HepG2 (cell line): ENCODE measurements at regions not wholly inside any gene's neighbourhood (a gene's known extent, or its start where the extent isn't known, plus 50 kb on each side); places are given as distances from the start of the nearest gene placed in this dataset.

Experiments
- ATAC-seq: fragments of 200-7000 bp; cut with Tn5 transposase; 3 replicates; pipeline ENCODE4 v1.9.1; 2020; ENCODE audit warnings: mild to moderate bottlenecking, moderate library complexity
- BruUV-seq: library from RNA; stranded (reverse); fragments of 400-500 nt; replicated peaks from 2 replicates; lab custom pipeline; 2021; lab: Mats Ljungman, UMichigan
- CTCF ChIA-PET: fragments of 300-600 bp; formaldehyde crosslinking; extraction: SDS; loops from one replicate; lab custom pipeline; 2021; ENCODE audit warnings: low total read pairs, inconsistent platforms, low intra/inter-chr PET ratio; lab: Yijun Ruan, JAX
- POLR2A ChIA-PET: fragments of 350-600 bp; sonication (Branson Sonifier 250); formaldehyde crosslinking; loops from one replicate; lab custom pipeline; 2020; ENCODE audit warnings: antibody characterized with exemption, inconsistent platforms; lab: Yijun Ruan, JAX
- DNase-seq: peaks from one replicate; pipeline ENCODE4 v3.0.0-alpha.2; 2015; ENCODE audit warnings: low spot score
- FAIRE-seq: peaks from 3 replicates; lab custom pipeline; 2011; peaks lifted over from hg19 to GRCh38; lab: Jason Lieb, UNC
- H2AFZ ChIP-seq: one replicate; pipeline ENCODE4 v1.6.1; 2011; ENCODE audit warnings: low read length, inconsistent platforms
- H3K27ac ChIP-seq: fragments of 300-600 bp; 3 replicates; pipeline ENCODE4 v1.8.0; 2011; ENCODE audit warnings: mixed run types, mild to moderate bottlenecking, mixed read lengths, low read length, inconsistent platforms; ENCODE audit not compliant: insufficient read depth; ENCODE audit errors: extremely low read length
- H3K27me3 ChIP-seq, 2 experiments: fragments of 200-600 bp in 1 of 2; 2 replicates in 1 of 2; 3 replicates in 1 of 2; pipeline versions ENCODE4 v1.6.0 to v1.8.0; 2011; ENCODE audit warnings: low read length in 2 of 2, mild to moderate bottlenecking in 2 of 2, moderate library complexity in 2 of 2, inconsistent platforms in 1 of 2; ENCODE audit not compliant: insufficient read depth in 2 of 2, control insufficient read depth in 1 of 2
- H3K36me3 ChIP-seq, 2 experiments: fragments of 200-600 bp in 1 of 2; replicated peaks in 1 of 2; 2 replicates in 1 of 2; 3 replicates in 1 of 2; pipeline versions ENCODE4 v1.5.1 to v1.8.0; 2011; ENCODE audit warnings: low read length in 2 of 2, inconsistent platforms in 1 of 2; ENCODE audit not compliant: insufficient read depth in 2 of 2, control insufficient read depth in 1 of 2
- H3K4me1 ChIP-seq: 2 replicates; pipeline ENCODE4 v1.5.1; 2012; ENCODE audit warnings: low read length, inconsistent platforms; ENCODE audit not compliant: insufficient read depth
- H3K4me2 ChIP-seq: 2 replicates; pipeline ENCODE4 v1.6.0; 2011; ENCODE audit warnings: low read depth, low read length, inconsistent platforms
- H3K4me3 ChIP-seq, 3 experiments: fragments of 200-600 bp in 1 of 3; sonication (generic), shearing (Covaris generic) in 1 of 3; replicated peaks in 1 of 3; 2 replicates each; pipeline ENCODE4 v1.5.1; 2011 to 2016; ENCODE audit warnings: low read length in 3 of 3, inconsistent platforms in 2 of 3, low read depth in 2 of 3, mild to moderate bottlenecking in 2 of 3, control low read depth in 1 of 3, mixed read lengths in 1 of 3; ENCODE audit not compliant: insufficient read depth in 1 of 3
- H3K79me2 ChIP-seq: one replicate; pipeline ENCODE4 v1.6.1; 2011; ENCODE audit warnings: low read length, inconsistent platforms; ENCODE audit not compliant: insufficient read depth
- H3K9ac ChIP-seq: 2 replicates; pipeline ENCODE4 v1.6.0; 2011; ENCODE audit warnings: mild to moderate bottlenecking, low read depth, low read length, inconsistent platforms; ENCODE audit not compliant: insufficient read depth
- H3K9me3 ChIP-seq: 2 replicates; pipeline ENCODE4 v1.5.1; 2012; ENCODE audit warnings: mild to moderate bottlenecking, low read length
- H4K20me1 ChIP-seq: 2 replicates; pipeline ENCODE4 v1.6.0; 2011; ENCODE audit warnings: inconsistent platforms, mild to moderate bottlenecking, low read length, moderate library complexity; ENCODE audit not compliant: insufficient read depth
- FLYWCH1 ChIP-seq: sonication (generic); formaldehyde crosslinking; IDR thresholded peaks from 2 replicates; pipeline ENCODE4 v1.8.1; 2023; ENCODE audit warnings: mild to moderate bottlenecking, missing genetic modification reagents
- FOXC1 ChIP-seq: sonication (generic); formaldehyde crosslinking; IDR thresholded peaks from 2 replicates; pipeline ENCODE4 v1.8.0; 2022; ENCODE audit warnings: mild to moderate bottlenecking, missing genetic modification reagents, borderline replicate concordance
- HNRNPUL1 ChIP-seq: fragments of 200-400 bp; formaldehyde crosslinking; IDR thresholded peaks from 2 replicates; pipeline ENCODE4 v1.6.1; 2017; ENCODE audit warnings: low read depth, mild to moderate bottlenecking, low read length, moderate library complexity
- JUN ChIP-seq: sonication (generic); formaldehyde crosslinking; IDR thresholded peaks from 2 replicates; pipeline ENCODE4 v1.4.0; 2020; ENCODE audit warnings: mild to moderate bottlenecking, missing genetic modification reagents
- MAF1 ChIP-seq: sonication (generic); formaldehyde crosslinking; IDR thresholded peaks from 2 replicates; pipeline ENCODE4 v1.5.0; 2020; ENCODE audit warnings: missing genetic modification reagents, borderline replicate concordance
- MEIS2 ChIP-seq: sonication (generic); formaldehyde crosslinking; IDR thresholded peaks from 2 replicates; pipeline ENCODE4 v1.9.0; 2021; ENCODE audit warnings: mild to moderate bottlenecking, missing genetic modification reagents
- NFE2L1 ChIP-seq: sonication (generic); formaldehyde crosslinking; IDR thresholded peaks from 2 replicates; pipeline ENCODE4 v1.4.0; 2020; ENCODE audit warnings: missing genetic modification reagents, mild to moderate bottlenecking, borderline replicate concordance
- PAF1 ChIP-seq: IDR thresholded peaks from 2 replicates; pipeline ENCODE4 v1.6.1; 2016; ENCODE audit warnings: missing genetic modification reagents, missing compliant biosample characterization
- SRSF9 ChIP-seq: fragments of 200-400 bp; formaldehyde crosslinking; IDR thresholded peaks from 2 replicates; pipeline ENCODE4 v1.6.1; 2018; ENCODE audit warnings: borderline replicate concordance, mild to moderate bottlenecking, low read depth, low read length; ENCODE audit not compliant: insufficient read depth, poor library complexity, severe bottlenecking
- SYNCRIP ChIP-seq: fragments of 200-400 bp; formaldehyde crosslinking; IDR thresholded peaks from 2 replicates; pipeline ENCODE4 v1.6.1; 2018; ENCODE audit warnings: mild to moderate bottlenecking, low read depth, low read length; ENCODE audit not compliant: insufficient read depth
- ZKSCAN8 ChIP-seq: IDR thresholded peaks from 2 replicates; pipeline ENCODE4 v1.6.1; 2016; ENCODE audit warnings: borderline replicate concordance, missing genetic modification reagents, missing compliant biosample characterization
- ZNF234 ChIP-seq: sonication (generic); formaldehyde crosslinking; conservative IDR thresholded peaks from 2 replicates; pipeline ENCODE4 v1.5.1; 2020; ENCODE audit warnings: mild to moderate bottlenecking, missing genetic modification reagents
- ZNF331 ChIP-seq: sonication (generic); formaldehyde crosslinking; IDR thresholded peaks from 2 replicates; pipeline ENCODE4 v1.4.0; 2020; ENCODE audit warnings: missing genetic modification reagents
- ZNF713 ChIP-seq: sonication (generic); formaldehyde crosslinking; IDR thresholded peaks from 2 replicates; pipeline ENCODE4 v1.4.0; 2020; ENCODE audit warnings: mild to moderate bottlenecking, missing genetic modification reagents
- ZNF839 ChIP-seq: sonication (generic); formaldehyde crosslinking; IDR thresholded peaks from 2 replicates; pipeline ENCODE4 v1.4.0; 2020; ENCODE audit warnings: missing genetic modification reagents, mild to moderate bottlenecking, borderline replicate concordance
- WGBS: methylation state at CpG from one replicate; pipeline ENCODE4 v1.1.6; 2017; ENCODE audit warnings: low lambda C conversion rate; 5-methylcytosine and 5-hydroxymethylcytosine counted together
- in situ Hi-C: cut with HindIII; loops from 2 replicates; pipeline ENCODE4 v1.10.0; 2017; ENCODE audit warnings: low pct_unique_long_range_greater_than_20kb; ENCODE audit not compliant: extremely low pct_ligation_motif_present
- intact Hi-C: fragments of 100-400 bp; cut with micrococcal nuclease; formaldehyde crosslinking; loops from one replicate; pipeline ENCODE4 v1.10.0; 2022; ENCODE audit not compliant: unreplicated experiment
- TF ChIP-seq, protein P1 (sequence below): sonication (generic); formaldehyde crosslinking; IDR thresholded peaks from 2 replicates; pipeline ENCODE4 v1.5.1; 2020; ENCODE audit warnings: missing genetic modification reagents, mild to moderate bottlenecking, borderline replicate concordance
- TF ChIP-seq, protein P2 (sequence below): sonication (generic); formaldehyde crosslinking; IDR thresholded peaks from 2 replicates; pipeline ENCODE4 v1.5.0; 2020; ENCODE audit warnings: missing genetic modification reagents
- TF ChIP-seq, protein P3 (sequence below): sonication (generic); formaldehyde crosslinking; IDR thresholded peaks from 2 replicates; pipeline ENCODE4 v1.4.0; 2020; ENCODE audit warnings: missing genetic modification reagents, borderline replicate concordance
- TF ChIP-seq, protein P4 (sequence below): IDR thresholded peaks from 2 replicates; pipeline ENCODE4 v1.6.1; 2016; ENCODE audit warnings: mild to moderate bottlenecking

DNA sequence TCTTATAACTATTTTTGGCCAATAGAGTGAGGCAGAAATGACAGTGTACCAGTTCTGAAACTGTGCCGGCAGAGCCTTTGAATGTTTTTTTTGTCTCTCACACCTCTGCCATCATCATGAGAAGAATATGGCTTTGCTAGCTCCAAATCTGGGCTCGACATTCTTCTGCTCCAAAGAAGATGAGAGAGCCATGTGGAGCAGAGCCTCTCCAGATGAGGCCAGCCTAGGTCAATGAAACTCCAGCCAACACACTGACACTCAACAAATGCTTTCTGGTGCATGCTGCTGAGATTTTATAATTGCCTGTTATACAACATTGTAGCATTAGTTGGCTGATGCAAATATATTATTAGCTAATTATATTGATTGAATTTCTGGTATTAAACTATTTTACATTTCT lies 154.7 kb downstream of the SLC38A4 start:
- in situ Hi-C loops = no loop called here
- BruUV-seq = no TSS peak
- intact Hi-C loops = no loop called here
- no peaks in the 10 kb centered on the region for H3K9me3 ChIP-seq
- H3K27me3 ChIP-seq = no peaks in the 10 kb centered on the region
- CTCF ChIA-PET = no interaction called here
- no peaks in the 10 kb centered on the region for H4K20me1 ChIP-seq
- no peaks in the 10 kb centered on the region for H3K79me2 ChIP-seq
- H2AFZ ChIP-seq = no peak overlapping the region
- no peak overlapping the region for H3K9ac ChIP-seq
- FAIRE-seq = no peak
- TF ChIP-seq ZNF713 = no peak
- TF ChIP-seq, protein P1, sequence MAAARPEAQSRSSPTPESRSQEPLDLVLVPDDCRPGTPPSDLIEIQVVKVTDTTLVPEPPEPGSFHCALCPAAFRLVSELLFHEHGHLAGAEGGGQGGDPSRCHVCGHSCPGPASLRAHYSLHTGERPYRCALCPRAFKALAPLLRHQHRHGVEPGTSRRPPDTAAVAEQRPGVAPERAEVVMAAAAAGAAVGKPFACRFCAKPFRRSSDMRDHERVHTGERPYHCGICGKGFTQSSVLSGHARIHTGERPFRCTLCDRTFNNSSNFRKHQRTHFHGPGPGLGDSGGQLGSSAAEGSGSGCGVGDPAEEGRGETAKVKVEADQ = no peak
- no peak for TF ChIP-seq FOXC1 (CRISPR knock-in tag)
- TF ChIP-seq SRSF9 = no peak
- TF ChIP-seq ZNF234 (CRISPR knock-in tag) = no peak
- TF ChIP-seq, protein P2, sequence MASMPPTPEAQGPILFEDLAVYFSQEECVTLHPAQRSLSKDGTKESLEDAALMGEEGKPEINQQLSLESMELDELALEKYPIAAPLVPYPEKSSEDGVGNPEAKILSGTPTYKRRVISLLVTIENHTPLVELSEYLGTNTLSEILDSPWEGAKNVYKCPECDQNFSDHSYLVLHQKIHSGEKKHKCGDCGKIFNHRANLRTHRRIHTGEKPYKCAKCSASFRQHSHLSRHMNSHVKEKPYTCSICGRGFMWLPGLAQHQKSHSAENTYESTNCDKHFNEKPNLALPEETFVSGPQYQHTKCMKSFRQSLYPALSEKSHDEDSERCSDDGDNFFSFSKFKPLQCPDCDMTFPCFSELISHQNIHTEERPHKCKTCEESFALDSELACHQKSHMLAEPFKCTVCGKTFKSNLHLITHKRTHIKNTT (CRISPR knock-in tag) = no peak
- TF ChIP-seq SYNCRIP = no peak
- TF ChIP-seq ZNF331 (CRISPR knock-in tag) = no peak
- no peak for TF ChIP-seq FLYWCH1 (CRISPR knock-in tag)
- TF ChIP-seq, protein P3, sequence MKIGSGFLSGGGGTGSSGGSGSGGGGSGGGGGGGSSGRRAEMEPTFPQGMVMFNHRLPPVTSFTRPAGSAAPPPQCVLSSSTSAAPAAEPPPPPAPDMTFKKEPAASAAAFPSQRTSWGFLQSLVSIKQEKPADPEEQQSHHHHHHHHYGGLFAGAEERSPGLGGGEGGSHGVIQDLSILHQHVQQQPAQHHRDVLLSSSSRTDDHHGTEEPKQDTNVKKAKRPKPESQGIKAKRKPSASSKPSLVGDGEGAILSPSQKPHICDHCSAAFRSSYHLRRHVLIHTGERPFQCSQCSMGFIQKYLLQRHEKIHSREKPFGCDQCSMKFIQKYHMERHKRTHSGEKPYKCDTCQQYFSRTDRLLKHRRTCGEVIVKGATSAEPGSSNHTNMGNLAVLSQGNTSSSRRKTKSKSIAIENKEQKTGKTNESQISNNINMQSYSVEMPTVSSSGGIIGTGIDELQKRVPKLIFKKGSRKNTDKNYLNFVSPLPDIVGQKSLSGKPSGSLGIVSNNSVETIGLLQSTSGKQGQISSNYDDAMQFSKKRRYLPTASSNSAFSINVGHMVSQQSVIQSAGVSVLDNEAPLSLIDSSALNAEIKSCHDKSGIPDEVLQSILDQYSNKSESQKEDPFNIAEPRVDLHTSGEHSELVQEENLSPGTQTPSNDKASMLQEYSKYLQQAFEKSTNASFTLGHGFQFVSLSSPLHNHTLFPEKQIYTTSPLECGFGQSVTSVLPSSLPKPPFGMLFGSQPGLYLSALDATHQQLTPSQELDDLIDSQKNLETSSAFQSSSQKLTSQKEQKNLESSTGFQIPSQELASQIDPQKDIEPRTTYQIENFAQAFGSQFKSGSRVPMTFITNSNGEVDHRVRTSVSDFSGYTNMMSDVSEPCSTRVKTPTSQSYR (CRISPR knock-in tag) = no peak
- no peak for TF ChIP-seq NFE2L1
- TF ChIP-seq PAF1 = no peak
- TF ChIP-seq ZKSCAN8 = no peak
- TF ChIP-seq, protein P4, sequence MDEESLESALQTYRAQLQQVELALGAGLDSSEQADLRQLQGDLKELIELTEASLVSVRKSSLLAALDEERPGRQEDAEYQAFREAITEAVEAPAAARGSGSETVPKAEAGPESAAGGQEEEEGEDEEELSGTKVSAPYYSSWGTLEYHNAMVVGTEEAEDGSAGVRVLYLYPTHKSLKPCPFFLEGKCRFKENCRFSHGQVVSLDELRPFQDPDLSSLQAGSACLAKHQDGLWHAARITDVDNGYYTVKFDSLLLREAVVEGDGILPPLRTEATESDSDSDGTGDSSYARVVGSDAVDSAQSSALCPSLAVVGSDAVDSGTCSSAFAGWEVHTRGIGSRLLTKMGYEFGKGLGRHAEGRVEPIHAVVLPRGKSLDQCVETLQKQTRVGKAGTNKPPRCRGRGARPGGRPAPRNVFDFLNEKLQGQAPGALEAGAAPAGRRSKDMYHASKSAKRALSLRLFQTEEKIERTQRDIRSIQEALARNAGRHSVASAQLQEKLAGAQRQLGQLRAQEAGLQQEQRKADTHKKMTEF (CRISPR knock-in tag) = no peak
- no peak for TF ChIP-seq HNRNPUL1
- no peak for TF ChIP-seq ZNF839 (CRISPR knock-in tag)
- no peak for TF ChIP-seq MEIS2 (CRISPR knock-in tag)
- no peak for TF ChIP-seq MAF1 (CRISPR knock-in tag)
- no peak for TF ChIP-seq JUN (CRISPR knock-in tag)
- POLR2A ChIA-PET = no interaction called here
- no peak for ATAC-seq
- no peak for DNase-seq
- no peak overlapping the region for H3K4me3 ChIP-seq
- no peaks in the 10 kb centered on the region; a peak in 1 of 5 replicates for H3K36me3 ChIP-seq
- no peak overlapping the region for H3K4me2 ChIP-seq
- no peak overlapping the region for H3K27ac ChIP-seq
- H3K4me1 ChIP-seq = peaks cover 18% of the 10 kb centered on the region
- WGBS = 82% methylated on average over 2 of the region's 2 CpGs
